ENCODE measurements at regions not wholly inside any gene's neighbourhood (a gene's known extent, or its start where the extent isn't known, plus 50 kb on each side); places are given as distances from the start of the nearest gene placed in this dataset.

GRCh38 chr5:4212071-4212739 is 616.6 kb downstream of the IRX1 start:
- no peaks in the 10 kb centered on the region for H3K9me3 Mint-ChIP-seq (ENCODE audit: unreplicated experiment)
- H3K27me3 Mint-ChIP-seq (ENCODE audit: insufficient read depth, unreplicated experiment): peaks cover 3% of the 10 kb centered on the region
- CTCF ChIA-PET: no interaction called here
- no peaks in the 10 kb centered on the region for H3K4me1 Mint-ChIP-seq (ENCODE audit: low read depth, unreplicated experiment)
- no peak overlapping the region for H3K4me3 ChIP-seq (ENCODE audit: low read depth, low read length)
- no peaks in the 10 kb centered on the region; the same call in 1 of the 2 replicates for H3K9me3 ChIP-seq
- H3K27ac Mint-ChIP-seq (ENCODE audit: unreplicated experiment): no peak overlapping the region
- intact Hi-C loops (cut with micrococcal nuclease; ENCODE audit: unreplicated experiment): no loop called here
- H3K27me3 ChIP-seq (replicated peaks; ENCODE audit: control insufficient read depth, insufficient read depth, low read length): no peaks in the 10 kb centered on the region
- H3K4me1 ChIP-seq: no peaks in the 10 kb centered on the region
- DNase-seq: no peak
- POLR2A ChIA-PET: no interaction called here
- BruUV-seq (replicated peaks): no TSS peak
- no peak for TF ChIP-seq CTCF (IDR thresholded peaks at IDR 0.05; ENCODE audit: insufficient read depth in 1 of 2, low read depth in 1 of 2, low read length in 1 of 2, severe bottlenecking in 1 of 2, unreplicated experiment in 1 of 2)
- H3K4me3 Mint-ChIP-seq (ENCODE audit: unreplicated experiment): no peak overlapping the region
- H3K36me3 Mint-ChIP-seq (ENCODE audit: insufficient read depth, unreplicated experiment): no peaks in the 10 kb centered on the region
- no peaks in the 10 kb centered on the region for H3K36me3 ChIP-seq (ENCODE audit: control insufficient read depth, insufficient read depth, low read length)

GRCh38 chr5:4212981-4213819 is 617.6 kb downstream of the IRX1 start:
- peaks cover 3% of the 10 kb centered on the region for H3K27me3 Mint-ChIP-seq (ENCODE audit: insufficient read depth, unreplicated experiment)
- H3K4me1 ChIP-seq: no peaks in the 10 kb centered on the region
- H3K4me3 Mint-ChIP-seq (ENCODE audit: unreplicated experiment): no peak overlapping the region

GRCh38 chr5:4215143-4215542 is 619.5 kb downstream of the IRX1 start:
- CTCF ChIA-PET: no interaction called here
- peaks cover 3% of the 10 kb centered on the region for H3K27me3 Mint-ChIP-seq (ENCODE audit: insufficient read depth, unreplicated experiment)
- H3K36me3 ChIP-seq (ENCODE audit: control insufficient read depth, insufficient read depth, low read length): no peaks in the 10 kb centered on the region
- no peak overlapping the region for H3K27ac Mint-ChIP-seq (ENCODE audit: unreplicated experiment)
- H3K4me3 ChIP-seq (ENCODE audit: low read depth, low read length): no peak overlapping the region
- intact Hi-C loops (cut with micrococcal nuclease; ENCODE audit: unreplicated experiment): no loop called here
- H3K27me3 ChIP-seq (replicated peaks; ENCODE audit: control insufficient read depth, insufficient read depth, low read length): no peaks in the 10 kb centered on the region
- TF ChIP-seq CTCF (IDR thresholded peaks at IDR 0.05; ENCODE audit: insufficient read depth in 1 of 2, low read depth in 1 of 2, low read length in 1 of 2, severe bottlenecking in 1 of 2, unreplicated experiment in 1 of 2): no peak
- DNase-seq: no peak
- no peaks in the 10 kb centered on the region for H3K36me3 Mint-ChIP-seq (ENCODE audit: insufficient read depth, unreplicated experiment)
- no peaks in the 10 kb centered on the region for H3K4me1 Mint-ChIP-seq (ENCODE audit: low read depth, unreplicated experiment)
- no TSS peak for BruUV-seq (replicated peaks)
- no peaks in the 10 kb centered on the region for H3K9me3 Mint-ChIP-seq (ENCODE audit: unreplicated experiment)
- no peaks in the 10 kb centered on the region for H3K4me1 ChIP-seq
- no peaks in the 10 kb centered on the region; the same call in 1 of the 2 replicates for H3K9me3 ChIP-seq
- no peak overlapping the region for H3K4me3 Mint-ChIP-seq (ENCODE audit: unreplicated experiment)
- POLR2A ChIA-PET: no interaction called here

More at GRCh38 chr5:4212981-4213819, 617.6 kb downstream of the IRX1 start:
- ChIA-PET POLR2A (no interaction called here), CTCF (no interaction called here)
- no peaks in the 10 kb centered on the region; the same call in 1 of the 2 replicates for H3K9me3 ChIP-seq
- no peak for DNase-seq
- no peaks in the 10 kb centered on the region for H3K4me1 Mint-ChIP-seq (ENCODE audit: low read depth, unreplicated experiment)
- intact Hi-C loops (cut with micrococcal nuclease; ENCODE audit: unreplicated experiment): no loop called here
- H3K27ac Mint-ChIP-seq (ENCODE audit: unreplicated experiment): no peak overlapping the region
- H3K4me3 ChIP-seq (ENCODE audit: low read depth, low read length): no peak overlapping the region
- no peaks in the 10 kb centered on the region for H3K36me3 Mint-ChIP-seq (ENCODE audit: insufficient read depth, unreplicated experiment)
- no TSS peak for BruUV-seq (replicated peaks)
- no peaks in the 10 kb centered on the region for H3K27me3 ChIP-seq (replicated peaks; ENCODE audit: control insufficient read depth, insufficient read depth, low read length)
- H3K36me3 ChIP-seq (ENCODE audit: control insufficient read depth, insufficient read depth, low read length): no peaks in the 10 kb centered on the region
- TF ChIP-seq CTCF (IDR thresholded peaks at IDR 0.05; ENCODE audit: insufficient read depth in 1 of 2, low read depth in 1 of 2, low read length in 1 of 2, severe bottlenecking in 1 of 2, unreplicated experiment in 1 of 2): no peak
- no peaks in the 10 kb centered on the region for H3K9me3 Mint-ChIP-seq (ENCODE audit: unreplicated experiment)

All from Caco-2 (cell line).